KMS-11 (cell line): ENCODE measurements at regions not wholly inside any gene's neighbourhood (a gene's known extent, or its start where the extent isn't known, plus 50 kb on each side); places are given as distances from the start of the nearest gene placed in this dataset.

Experiments used
- H2AFZ ChIP-seq: fragments of 200-600 bp; sonication (generic); 2 replicates; pipeline ENCODE4 v1.6.1; 2016; ENCODE audit warnings: antibody characterized with exemption, mixed run types, low read depth
- H3K27ac ChIP-seq: fragments of 200-600 bp; sonication (generic); 2 replicates; pipeline ENCODE4 v1.6.1; 2016; ENCODE audit warnings: mild to moderate bottlenecking, mixed run types
- H3K27me3 ChIP-seq: fragments of 200-600 bp; sonication (generic); 2 replicates; pipeline ENCODE4 v1.6.1; 2017; ENCODE audit warnings: mild to moderate bottlenecking, low read depth, mixed run types, moderate library complexity; ENCODE audit not compliant: insufficient read depth
- H3K36me3 ChIP-seq: fragments of 200-600 bp; sonication (generic); 2 replicates; pipeline ENCODE4 v1.6.1; 2017; ENCODE audit warnings: mild to moderate bottlenecking, mixed run types; ENCODE audit not compliant: insufficient read depth
- H3K4me1 ChIP-seq: fragments of 200-600 bp; sonication (generic); 2 replicates; pipeline ENCODE4 v1.6.1; 2016; ENCODE audit warnings: mild to moderate bottlenecking, low read depth, mixed run types; ENCODE audit not compliant: poor library complexity, severe bottlenecking
- H3K4me2 ChIP-seq: fragments of 200-600 bp; sonication (generic); 2 replicates; pipeline ENCODE4 v1.7.0; 2016; ENCODE audit warnings: mild to moderate bottlenecking, mixed run types
- H3K4me3 ChIP-seq: fragments of 200-600 bp; sonication (generic); IDR thresholded peaks from 2 replicates; pipeline ENCODE4 v1.6.1; 2017; ENCODE audit warnings: low read depth, low read length, mixed read lengths; ENCODE audit not compliant: insufficient read depth
- H3K79me2 ChIP-seq: fragments of 200-600 bp; sonication (generic); 2 replicates; pipeline ENCODE4 v1.6.1; 2016; ENCODE audit warnings: low read depth, mixed run types; ENCODE audit not compliant: insufficient read depth
- H3K9ac ChIP-seq: fragments of 200-600 bp; sonication (generic); 2 replicates; pipeline ENCODE4 v1.6.1; 2016; ENCODE audit warnings: mild to moderate bottlenecking, mixed run types
- H4K20me1 ChIP-seq: fragments of 200-600 bp; sonication (generic); 2 replicates; pipeline ENCODE4 v1.6.1; 2016; ENCODE audit warnings: mild to moderate bottlenecking, mixed run types; ENCODE audit not compliant: insufficient read depth
- TF ChIP-seq, protein P1 (sequence below): fragments of 200-600 bp; sonication (generic); conservative IDR thresholded peaks from 2 replicates; pipeline ENCODE4 v1.6.1; 2017; ENCODE audit warnings: low read depth, mild to moderate bottlenecking, antibody characterized with exemption, low read length, moderate library complexity, mixed read lengths

DNA sequence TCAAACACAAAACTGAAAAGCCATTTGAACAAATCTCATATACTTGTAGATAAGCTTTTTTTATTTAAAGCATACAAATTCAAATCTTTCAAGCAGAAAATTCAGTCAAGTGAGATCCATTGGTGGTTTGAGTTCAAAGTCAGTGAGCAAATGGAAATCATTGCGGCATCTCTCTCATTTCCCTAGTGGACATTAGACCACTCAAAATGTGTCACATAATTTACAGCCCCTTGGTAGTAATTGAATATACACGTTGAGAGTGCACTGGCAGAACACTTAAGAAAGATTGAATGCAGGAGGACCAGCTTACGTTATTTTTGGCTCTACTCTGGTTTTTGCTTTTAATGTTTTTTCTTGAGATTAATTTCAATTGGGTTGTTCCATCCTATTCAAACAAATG lies 633.7 kb downstream of the USP25 start:
- Histone ChIP-seq H3K36me3 (no peaks in the 10 kb centered on the region), H3K79me2 (0 out of 2 replicates have a peak, but pooled peaks cover 3% of the 10 kb centered on the region), H2AFZ (no peak overlapping the region), H3K4me3 (no peak overlapping the region), H3K9ac (no peak overlapping the region), H3K4me2 (no peak overlapping the region), H4K20me1 (no peaks in the 10 kb centered on the region), H3K27ac (no peak overlapping the region), H3K27me3 (no peaks in the 10 kb centered on the region), H3K4me1 (no peaks in the 10 kb centered on the region)
- TF ChIP-seq, protein P1, sequence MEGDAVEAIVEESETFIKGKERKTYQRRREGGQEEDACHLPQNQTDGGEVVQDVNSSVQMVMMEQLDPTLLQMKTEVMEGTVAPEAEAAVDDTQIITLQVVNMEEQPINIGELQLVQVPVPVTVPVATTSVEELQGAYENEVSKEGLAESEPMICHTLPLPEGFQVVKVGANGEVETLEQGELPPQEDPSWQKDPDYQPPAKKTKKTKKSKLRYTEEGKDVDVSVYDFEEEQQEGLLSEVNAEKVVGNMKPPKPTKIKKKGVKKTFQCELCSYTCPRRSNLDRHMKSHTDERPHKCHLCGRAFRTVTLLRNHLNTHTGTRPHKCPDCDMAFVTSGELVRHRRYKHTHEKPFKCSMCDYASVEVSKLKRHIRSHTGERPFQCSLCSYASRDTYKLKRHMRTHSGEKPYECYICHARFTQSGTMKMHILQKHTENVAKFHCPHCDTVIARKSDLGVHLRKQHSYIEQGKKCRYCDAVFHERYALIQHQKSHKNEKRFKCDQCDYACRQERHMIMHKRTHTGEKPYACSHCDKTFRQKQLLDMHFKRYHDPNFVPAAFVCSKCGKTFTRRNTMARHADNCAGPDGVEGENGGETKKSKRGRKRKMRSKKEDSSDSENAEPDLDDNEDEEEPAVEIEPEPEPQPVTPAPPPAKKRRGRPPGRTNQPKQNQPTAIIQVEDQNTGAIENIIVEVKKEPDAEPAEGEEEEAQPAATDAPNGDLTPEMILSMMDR, result no peak

DNA sequence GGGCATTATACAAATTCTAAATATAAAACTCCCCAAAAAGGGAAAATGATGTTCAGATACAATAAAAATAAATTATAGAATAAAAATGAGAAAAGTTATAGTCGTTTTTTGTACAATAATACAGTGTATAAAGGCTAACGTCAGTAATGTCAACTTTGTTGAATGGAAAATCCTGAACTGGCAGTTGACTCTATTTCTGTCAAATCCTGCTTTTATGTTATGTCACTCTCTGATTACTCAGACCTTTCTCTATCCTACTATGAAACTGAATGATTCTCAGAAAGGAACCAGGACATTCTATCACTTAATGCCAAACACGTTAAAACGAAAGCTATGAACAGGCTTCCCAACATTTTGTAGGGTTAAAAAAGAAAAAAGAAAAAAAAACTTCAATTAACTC lies 636.4 kb downstream of the USP25 start:
- Histone ChIP-seq H2AFZ (no peak overlapping the region), H3K9ac (no peak overlapping the region), H4K20me1 (no peaks in the 10 kb centered on the region), H3K4me1 (no peaks in the 10 kb centered on the region), H3K27me3 (no peaks in the 10 kb centered on the region), H3K36me3 (no peaks in the 10 kb centered on the region), H3K4me2 (no peak overlapping the region), H3K27ac (no peak overlapping the region), H3K4me3 (no peak overlapping the region), H3K79me2 (no peaks in the 10 kb centered on the region)
- TF ChIP-seq, protein P1, result no peak

DNA sequence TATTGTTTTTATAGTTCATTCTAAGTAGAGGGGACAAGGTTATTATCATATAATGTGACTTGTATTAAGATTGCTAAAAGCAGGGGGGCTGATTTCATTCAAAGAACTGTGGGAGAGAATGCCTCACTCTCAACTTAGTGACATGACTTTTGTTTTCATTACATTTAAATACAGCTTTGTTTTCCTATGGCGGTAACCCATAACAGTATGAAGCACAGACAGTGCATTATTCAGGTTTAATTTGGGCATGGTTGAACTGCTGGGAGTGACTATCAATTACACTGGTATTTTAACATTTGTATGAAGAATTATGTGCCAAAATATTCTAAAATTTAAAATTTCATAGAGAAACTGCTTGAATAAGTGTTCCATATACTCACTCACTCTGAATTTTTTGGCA lies 637.3 kb downstream of the USP25 start:
- no peaks in the 10 kb centered on the region for H3K4me1 ChIP-seq

DNA sequence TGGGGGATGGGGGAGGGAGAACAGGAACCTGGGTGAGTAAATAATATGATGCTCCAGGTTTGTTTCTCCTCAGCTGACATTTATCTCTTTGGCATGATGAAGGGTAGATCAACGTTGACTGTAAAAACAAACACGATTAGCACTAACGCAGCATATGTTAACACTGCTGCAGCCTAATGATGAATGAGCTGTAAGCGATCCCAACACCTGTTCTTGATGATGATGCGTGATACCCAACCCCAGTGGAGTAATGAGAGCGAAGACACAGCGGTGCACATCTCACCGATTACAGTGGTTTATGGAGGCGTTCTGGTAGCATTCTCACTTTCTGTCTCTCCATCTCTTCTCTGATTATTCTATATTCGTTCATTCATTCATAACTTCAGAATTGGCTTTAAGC lies 640.4 kb downstream of the USP25 start:
- Histone ChIP-seq H3K4me3 (no peak overlapping the region), H2AFZ (no peak overlapping the region), H3K27me3 (no peaks in the 10 kb centered on the region), H3K4me1 (no peaks in the 10 kb centered on the region), H3K9ac (no peak overlapping the region), H3K27ac (no peak overlapping the region), H4K20me1 (no peaks in the 10 kb centered on the region), H3K36me3 (no peaks in the 10 kb centered on the region), H3K79me2 (no peaks in the 10 kb centered on the region), H3K4me2 (no peak overlapping the region)
- TF ChIP-seq, protein P1, result no peak

More for the DNA sequence above, 637.3 kb downstream of the USP25 start:
- no peaks in the 10 kb centered on the region for H3K27me3 ChIP-seq
- H3K4me3 ChIP-seq, result no peak overlapping the region
- no peaks in the 10 kb centered on the region for H4K20me1 ChIP-seq
- no peaks in the 10 kb centered on the region for H3K79me2 ChIP-seq
- H3K9ac ChIP-seq, result no peak overlapping the region
- no peaks in the 10 kb centered on the region for H3K36me3 ChIP-seq
- TF ChIP-seq, protein P1, result no peak
- H3K27ac ChIP-seq, result no peak overlapping the region
- H2AFZ ChIP-seq, result no peak overlapping the region
- no peak overlapping the region for H3K4me2 ChIP-seq
